SK-N-SH (cell line): ENCODE measurements at regions not wholly inside any gene's neighbourhood (a gene's known extent, or its start where the extent isn't known, plus 50 kb on each side); places are given as distances from the start of the nearest gene placed in this dataset.

ENCODE experiments used
- CTCF ChIA-PET: fragments of 300-600, 350-600 bp; formaldehyde crosslinking; extraction: SDS; loops from one replicate; lab custom pipeline; 2021; lab: Yijun Ruan, JAX
- POLR2A ChIA-PET: fragments of 350-600 bp; sonication (Branson Sonifier 250); formaldehyde crosslinking; extraction: SDS; loops from one replicate; lab custom pipeline; 2020; ENCODE audit warnings: antibody characterized with exemption, inconsistent platforms; lab: Yijun Ruan, JAX
- DNase-seq: peaks from one replicate; pipeline ENCODE4 v3.0.0; 2012
- H2AFZ ChIP-seq: fragments of 200-600 bp; sonication (generic); 2 replicates; pipeline ENCODE4 v1.8.1; 2016; ENCODE audit warnings: antibody characterized with exemption, mild to moderate bottlenecking, low read depth
- H3F3A ChIP-seq: fragments of 200-600 bp; sonication (generic); replicated peaks from 2 replicates; pipeline ENCODE3; 2016; ENCODE audit warnings: antibody characterized with exemption, mild to moderate bottlenecking; ENCODE audit not compliant: insufficient read depth
- H3K27ac ChIP-seq, 2 experiments: fragments of 200-500 bp in 1 of 2; fragments of 200-600 bp in 1 of 2; sonication (Bioruptor generic) in 1 of 2; sonication (generic), shearing (Covaris generic) in 1 of 2; 2 replicates each; pipeline versions ENCODE4 v1.5.1 to v1.6.1; 2014 to 2016; ENCODE audit warnings: low read depth in 2 of 2, inconsistent platforms in 1 of 2, low read length in 1 of 2, mild to moderate bottlenecking in 1 of 2, mixed read lengths in 1 of 2
- H3K27me3 ChIP-seq: fragments of 200-600 bp; sonication (generic), shearing (Covaris generic); 2 replicates; pipeline ENCODE4 v1.6.1; 2016; ENCODE audit warnings: mixed run types; ENCODE audit not compliant: insufficient read depth
- H3K36me3 ChIP-seq, 2 experiments: fragments of 200-500 bp in 1 of 2; fragments of 200-600 bp in 1 of 2; sonication (Bioruptor generic) in 1 of 2; sonication (generic) in 1 of 2; replicated peaks in 1 of 2; 2 replicates each; pipeline versions ENCODE3 to v1.5.1; 2014 to 2016; ENCODE audit warnings: low read length in 1 of 2, mild to moderate bottlenecking in 1 of 2; ENCODE audit not compliant: insufficient read depth in 2 of 2, control insufficient read depth in 1 of 2
- H3K4me1 ChIP-seq, 2 experiments: fragments of 200-500 bp in 1 of 2; fragments of 200-600 bp in 1 of 2; sonication (Bioruptor generic) in 1 of 2; sonication (generic), shearing (Covaris generic) in 1 of 2; 2 replicates each; pipeline versions ENCODE4 v1.5.1 to v1.6.1; 2014 to 2016; ENCODE audit warnings: low read depth in 1 of 2, low read length in 1 of 2, mixed run types in 1 of 2; ENCODE audit not compliant: insufficient read depth in 2 of 2, control insufficient read depth in 1 of 2
- H3K4me2 ChIP-seq: fragments of 200-600 bp; sonication (generic), shearing (Covaris generic); 2 replicates; pipeline ENCODE4 v1.6.1; 2017; ENCODE audit warnings: mixed run types
- H3K4me3 ChIP-seq, 2 experiments: fragments of 200-500 bp in 1 of 2; fragments of 200-600 bp in 1 of 2; sonication (Bioruptor generic) in 1 of 2; sonication (generic), shearing (Covaris generic) in 1 of 2; 2 replicates each; pipeline versions ENCODE4 v1.5.1 to v1.8.1; 2014 to 2016; ENCODE audit warnings: low read depth in 2 of 2, inconsistent platforms in 1 of 2, low read length in 1 of 2, mild to moderate bottlenecking in 1 of 2, mixed read lengths in 1 of 2, moderate library complexity in 1 of 2
- H3K79me2 ChIP-seq: fragments of 200-600 bp; sonication (generic); 2 replicates; pipeline ENCODE4 v1.8.1; 2017; ENCODE audit warnings: mild to moderate bottlenecking; ENCODE audit not compliant: insufficient read depth
- H3K9ac ChIP-seq: fragments of 200-600 bp; sonication (generic); 2 replicates; pipeline ENCODE4 v1.6.1; 2017; ENCODE audit warnings: mixed run types
- H3K9me2 ChIP-seq: fragments of 200-600 bp; sonication (generic); 2 replicates; pipeline ENCODE4 v1.6.1; 2017; ENCODE audit warnings: mixed run types
- H3K9me3 ChIP-seq: fragments of 200-600 bp; sonication (generic); 2 replicates; pipeline ENCODE4 v1.6.1; 2017; ENCODE audit warnings: mixed run types, mild to moderate bottlenecking, moderate library complexity
- H4K20me1 ChIP-seq: fragments of 200-600 bp; sonication (generic); 2 replicates; pipeline ENCODE4 v1.6.1; 2017; ENCODE audit warnings: mild to moderate bottlenecking, mixed run types; ENCODE audit not compliant: insufficient read depth
- CHD2 ChIP-seq: fragments of 150-350 bp; IDR thresholded peaks from 2 replicates; pipeline ENCODE4 v1.6.1; 2018; ENCODE audit warnings: low read length; ENCODE audit not compliant: partially characterized antibody
- EZH2phosphoT487 ChIP-seq: fragments of 200-600 bp; sonication (generic); IDR thresholded peaks from 2 replicates; pipeline ENCODE4 v1.6.1; 2017; ENCODE audit warnings: low read depth, mixed run types, mild to moderate bottlenecking, antibody characterized with exemption, moderate library complexity, borderline replicate concordance
- FOXJ3 ChIP-seq: sonication (generic); formaldehyde crosslinking; IDR thresholded peaks from 2 replicates; pipeline ENCODE4 v1.5.1; 2020; ENCODE audit warnings: mild to moderate bottlenecking, missing genetic modification reagents
- GABPA ChIP-seq: IDR thresholded peaks from 2 replicates; pipeline ENCODE4 v1.4.0; 2012; ENCODE audit warnings: low read depth, mild to moderate bottlenecking
- JUND ChIP-seq: IDR thresholded peaks from 2 replicates; pipeline ENCODE4 v1.4.0; 2012
- MEF2A ChIP-seq: IDR thresholded peaks from 2 replicates; pipeline ENCODE4 v1.4.0; 2012; ENCODE audit warnings: low read depth, borderline replicate concordance
- NFIC ChIP-seq: IDR thresholded peaks from 2 replicates; pipeline ENCODE4 v1.4.0; 2012; ENCODE audit warnings: borderline replicate concordance
- RAD21 ChIP-seq: IDR thresholded peaks from 2 replicates; pipeline ENCODE4 v1.6.1; 2012; ENCODE audit warnings: mild to moderate bottlenecking, low read length
- RXRA ChIP-seq: IDR thresholded peaks from 2 replicates; pipeline ENCODE4 v1.4.0; 2012; ENCODE audit warnings: low read depth, mild to moderate bottlenecking, borderline replicate concordance
- TAF1 ChIP-seq: IDR thresholded peaks from 2 replicates; pipeline ENCODE4 v1.6.1; 2012; ENCODE audit warnings: low read depth, mild to moderate bottlenecking, low read length, moderate library complexity, borderline replicate concordance
- TEAD4 ChIP-seq: IDR thresholded peaks from 2 replicates; pipeline ENCODE4 v1.4.0; 2012; ENCODE audit warnings: mild to moderate bottlenecking, borderline replicate concordance; ENCODE audit not compliant: insufficient read depth
- WGBS: methylation state at CpG from one replicate; pipeline ENCODE4 v1.1.6; 2017; ENCODE audit warnings: low lambda C conversion rate; 5-methylcytosine and 5-hydroxymethylcytosine counted together
- TF ChIP-seq, protein P1 (sequence below): IDR thresholded peaks from 2 replicates; pipeline ENCODE4; 2012
- TF ChIP-seq, protein P2 (sequence below): fragments of 200-600 bp; sonication (generic); IDR thresholded peaks from 2 replicates; pipeline ENCODE4 v1.6.1; 2017; ENCODE audit warnings: antibody characterized with exemption, mild to moderate bottlenecking, moderate library complexity
- TF ChIP-seq, protein P3 (sequence below): IDR thresholded peaks from 2 replicates; pipeline ENCODE4 v1.4.0; 2012; ENCODE audit warnings: low read depth, borderline replicate concordance
- TF ChIP-seq, protein P4 (sequence below): fragments of 150-350 bp; IDR thresholded peaks from 2 replicates; pipeline ENCODE4 v1.6.1; 2016; ENCODE audit warnings: mild to moderate bottlenecking, low read depth, low read length
- TF ChIP-seq, protein P5 (sequence below): fragments of 150-350 bp; IDR thresholded peaks from 2 replicates; pipeline ENCODE4 v1.6.1; 2017; ENCODE audit warnings: antibody characterized with exemption, low read length, low read depth, borderline replicate concordance
- TF ChIP-seq, protein P6 (sequence below): IDR thresholded peaks from 2 replicates; pipeline ENCODE4 v1.4.0; 2012; ENCODE audit warnings: low read depth
- TF ChIP-seq, protein P7 (sequence below): IDR thresholded peaks from 2 replicates; pipeline ENCODE4 v1.6.1; 2012; ENCODE audit warnings: mild to moderate bottlenecking, low read depth, low read length, moderate library complexity

DNA sequence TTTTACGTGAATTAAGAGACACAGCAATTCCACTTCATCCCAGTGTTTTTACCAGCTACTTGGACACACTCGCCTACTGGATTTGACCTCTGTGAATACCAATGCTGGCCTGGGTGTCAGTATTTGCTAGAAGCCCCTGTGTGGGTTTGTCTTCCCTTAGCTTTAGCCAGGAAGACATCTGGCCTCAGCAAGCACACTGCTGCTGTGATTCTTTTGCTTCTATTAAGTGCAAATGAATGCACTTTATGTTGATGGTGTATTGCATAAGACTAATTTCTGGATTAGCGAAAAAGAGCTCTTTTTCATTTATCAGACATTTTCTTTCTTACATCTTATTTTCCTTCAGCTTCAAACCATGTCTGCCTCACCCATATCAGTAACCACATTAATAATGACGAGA lies 140.0 kb downstream of the CHRM3 start:
- Histone ChIP-seq H3K4me1 (peaks cover 0 to 22% of the 10 kb centered on the region in 2 experiments; a peak in 2 of 4 replicates), H4K20me1 (no peaks in the 10 kb centered on the region), H3K4me3 (no peak overlapping the region), H3K27me3 (no peaks in the 10 kb centered on the region), H3K27ac (peak overlapping the region in 1 of 2 experiments; percentile 50; a peak in 1 of 4 replicates), H3K9me2 (no peaks in the 10 kb centered on the region), H3K9me3 (no peaks in the 10 kb centered on the region), H3K36me3 (no peaks in the 10 kb centered on the region), H3K79me2 (no peaks in the 10 kb centered on the region), H2AFZ (no peak overlapping the region), H3F3A (no peaks in the 10 kb centered on the region), H3K9ac (no peak overlapping the region), H3K4me2 (no peak overlapping the region)
- TF ChIP-seq, protein P1, sequence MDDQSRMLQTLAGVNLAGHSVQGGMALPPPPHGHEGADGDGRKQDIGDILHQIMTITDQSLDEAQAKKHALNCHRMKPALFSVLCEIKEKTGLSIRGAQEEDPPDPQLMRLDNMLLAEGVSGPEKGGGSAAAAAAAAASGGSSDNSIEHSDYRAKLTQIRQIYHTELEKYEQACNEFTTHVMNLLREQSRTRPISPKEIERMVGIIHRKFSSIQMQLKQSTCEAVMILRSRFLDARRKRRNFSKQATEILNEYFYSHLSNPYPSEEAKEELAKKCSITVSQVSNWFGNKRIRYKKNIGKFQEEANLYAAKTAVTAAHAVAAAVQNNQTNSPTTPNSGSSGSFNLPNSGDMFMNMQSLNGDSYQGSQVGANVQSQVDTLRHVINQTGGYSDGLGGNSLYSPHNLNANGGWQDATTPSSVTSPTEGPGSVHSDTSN = no peak
- TF ChIP-seq, protein P2, sequence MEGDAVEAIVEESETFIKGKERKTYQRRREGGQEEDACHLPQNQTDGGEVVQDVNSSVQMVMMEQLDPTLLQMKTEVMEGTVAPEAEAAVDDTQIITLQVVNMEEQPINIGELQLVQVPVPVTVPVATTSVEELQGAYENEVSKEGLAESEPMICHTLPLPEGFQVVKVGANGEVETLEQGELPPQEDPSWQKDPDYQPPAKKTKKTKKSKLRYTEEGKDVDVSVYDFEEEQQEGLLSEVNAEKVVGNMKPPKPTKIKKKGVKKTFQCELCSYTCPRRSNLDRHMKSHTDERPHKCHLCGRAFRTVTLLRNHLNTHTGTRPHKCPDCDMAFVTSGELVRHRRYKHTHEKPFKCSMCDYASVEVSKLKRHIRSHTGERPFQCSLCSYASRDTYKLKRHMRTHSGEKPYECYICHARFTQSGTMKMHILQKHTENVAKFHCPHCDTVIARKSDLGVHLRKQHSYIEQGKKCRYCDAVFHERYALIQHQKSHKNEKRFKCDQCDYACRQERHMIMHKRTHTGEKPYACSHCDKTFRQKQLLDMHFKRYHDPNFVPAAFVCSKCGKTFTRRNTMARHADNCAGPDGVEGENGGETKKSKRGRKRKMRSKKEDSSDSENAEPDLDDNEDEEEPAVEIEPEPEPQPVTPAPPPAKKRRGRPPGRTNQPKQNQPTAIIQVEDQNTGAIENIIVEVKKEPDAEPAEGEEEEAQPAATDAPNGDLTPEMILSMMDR = no peak
- TF ChIP-seq, protein P3, sequence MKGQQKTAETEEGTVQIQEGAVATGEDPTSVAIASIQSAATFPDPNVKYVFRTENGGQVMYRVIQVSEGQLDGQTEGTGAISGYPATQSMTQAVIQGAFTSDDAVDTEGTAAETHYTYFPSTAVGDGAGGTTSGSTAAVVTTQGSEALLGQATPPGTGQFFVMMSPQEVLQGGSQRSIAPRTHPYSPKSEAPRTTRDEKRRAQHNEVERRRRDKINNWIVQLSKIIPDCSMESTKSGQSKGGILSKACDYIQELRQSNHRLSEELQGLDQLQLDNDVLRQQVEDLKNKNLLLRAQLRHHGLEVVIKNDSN = no peak
- TF ChIP-seq TAF1 = no peak
- TF ChIP-seq FOXJ3 (CRISPR knock-in tag) = no peak
- TF ChIP-seq, protein P4, sequence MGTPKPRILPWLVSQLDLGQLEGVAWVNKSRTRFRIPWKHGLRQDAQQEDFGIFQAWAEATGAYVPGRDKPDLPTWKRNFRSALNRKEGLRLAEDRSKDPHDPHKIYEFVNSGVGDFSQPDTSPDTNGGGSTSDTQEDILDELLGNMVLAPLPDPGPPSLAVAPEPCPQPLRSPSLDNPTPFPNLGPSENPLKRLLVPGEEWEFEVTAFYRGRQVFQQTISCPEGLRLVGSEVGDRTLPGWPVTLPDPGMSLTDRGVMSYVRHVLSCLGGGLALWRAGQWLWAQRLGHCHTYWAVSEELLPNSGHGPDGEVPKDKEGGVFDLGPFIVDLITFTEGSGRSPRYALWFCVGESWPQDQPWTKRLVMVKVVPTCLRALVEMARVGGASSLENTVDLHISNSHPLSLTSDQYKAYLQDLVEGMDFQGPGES = no peak
- TF ChIP-seq GABPA = no peak
- TF ChIP-seq RXRA = no peak
- TF ChIP-seq TEAD4 = no peak
- TF ChIP-seq, protein P5, sequence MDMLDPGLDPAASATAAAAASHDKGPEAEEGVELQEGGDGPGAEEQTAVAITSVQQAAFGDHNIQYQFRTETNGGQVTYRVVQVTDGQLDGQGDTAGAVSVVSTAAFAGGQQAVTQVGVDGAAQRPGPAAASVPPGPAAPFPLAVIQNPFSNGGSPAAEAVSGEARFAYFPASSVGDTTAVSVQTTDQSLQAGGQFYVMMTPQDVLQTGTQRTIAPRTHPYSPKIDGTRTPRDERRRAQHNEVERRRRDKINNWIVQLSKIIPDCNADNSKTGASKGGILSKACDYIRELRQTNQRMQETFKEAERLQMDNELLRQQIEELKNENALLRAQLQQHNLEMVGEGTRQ = no peak
- no peak for TF ChIP-seq MEF2A
- TF ChIP-seq JUND = no peak
- TF ChIP-seq, protein P6, sequence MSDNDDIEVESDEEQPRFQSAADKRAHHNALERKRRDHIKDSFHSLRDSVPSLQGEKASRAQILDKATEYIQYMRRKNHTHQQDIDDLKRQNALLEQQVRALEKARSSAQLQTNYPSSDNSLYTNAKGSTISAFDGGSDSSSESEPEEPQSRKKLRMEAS = no peak
- no peak for TF ChIP-seq CHD2
- TF ChIP-seq, protein P7, sequence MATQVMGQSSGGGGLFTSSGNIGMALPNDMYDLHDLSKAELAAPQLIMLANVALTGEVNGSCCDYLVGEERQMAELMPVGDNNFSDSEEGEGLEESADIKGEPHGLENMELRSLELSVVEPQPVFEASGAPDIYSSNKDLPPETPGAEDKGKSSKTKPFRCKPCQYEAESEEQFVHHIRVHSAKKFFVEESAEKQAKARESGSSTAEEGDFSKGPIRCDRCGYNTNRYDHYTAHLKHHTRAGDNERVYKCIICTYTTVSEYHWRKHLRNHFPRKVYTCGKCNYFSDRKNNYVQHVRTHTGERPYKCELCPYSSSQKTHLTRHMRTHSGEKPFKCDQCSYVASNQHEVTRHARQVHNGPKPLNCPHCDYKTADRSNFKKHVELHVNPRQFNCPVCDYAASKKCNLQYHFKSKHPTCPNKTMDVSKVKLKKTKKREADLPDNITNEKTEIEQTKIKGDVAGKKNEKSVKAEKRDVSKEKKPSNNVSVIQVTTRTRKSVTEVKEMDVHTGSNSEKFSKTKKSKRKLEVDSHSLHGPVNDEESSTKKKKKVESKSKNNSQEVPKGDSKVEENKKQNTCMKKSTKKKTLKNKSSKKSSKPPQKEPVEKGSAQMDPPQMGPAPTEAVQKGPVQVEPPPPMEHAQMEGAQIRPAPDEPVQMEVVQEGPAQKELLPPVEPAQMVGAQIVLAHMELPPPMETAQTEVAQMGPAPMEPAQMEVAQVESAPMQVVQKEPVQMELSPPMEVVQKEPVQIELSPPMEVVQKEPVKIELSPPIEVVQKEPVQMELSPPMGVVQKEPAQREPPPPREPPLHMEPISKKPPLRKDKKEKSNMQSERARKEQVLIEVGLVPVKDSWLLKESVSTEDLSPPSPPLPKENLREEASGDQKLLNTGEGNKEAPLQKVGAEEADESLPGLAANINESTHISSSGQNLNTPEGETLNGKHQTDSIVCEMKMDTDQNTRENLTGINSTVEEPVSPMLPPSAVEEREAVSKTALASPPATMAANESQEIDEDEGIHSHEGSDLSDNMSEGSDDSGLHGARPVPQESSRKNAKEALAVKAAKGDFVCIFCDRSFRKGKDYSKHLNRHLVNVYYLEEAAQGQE = no peak
- no peak for TF ChIP-seq RAD21
- no peak for TF ChIP-seq NFIC
- no peak for TF ChIP-seq EZH2phosphoT487
- 57% methylated on average over 4 of the region's 4 CpGs for WGBS
- ChIA-PET CTCF (interaction anchor here (1.3 to 1.6 kb wide), 2 partner anchors 9 to 17 kb away, joined by 3 to 4 read pairs; no protein-coding TSS in a partner anchor), POLR2A (no interaction called here)
- no peak for DNase-seq
